Liver (tissue), 8 donors: ENCODE measurements at regions not wholly inside any gene's neighbourhood (a gene's known extent, or its start where the extent isn't known, plus 50 kb on each side); places are given as distances from the start of the nearest gene placed in this dataset.

Experiments
- DNase-seq: peaks from one replicate; pipeline ENCODE4 v3.0.0-alpha.2; 2017; ENCODE audit warnings: low spot score
- H3K27ac ChIP-seq, 2 donors: one replicate each; pipeline ENCODE4 v1.7.0; 2013; ENCODE audit warnings: inconsistent platforms in 2 of 2, low read length in 2 of 2, control low read depth in 1 of 2, low read depth in 1 of 2, mild to moderate bottlenecking in 1 of 2
- H3K27me3 ChIP-seq, 4 donors: one replicate each; pipeline versions ENCODE4 v1.6.1 to v1.7.0; 2013; ENCODE audit warnings: low read length in 3 of 4, inconsistent platforms in 1 of 4, mild to moderate bottlenecking in 1 of 4, moderate library complexity in 1 of 4; ENCODE audit not compliant: control insufficient read depth in 4 of 4, insufficient read depth in 4 of 4
- H3K36me3 ChIP-seq, 4 donors: one replicate each; pipeline versions ENCODE4 v1.6.1 to v1.7.0; 2013; ENCODE audit warnings: low read length in 3 of 4, mild to moderate bottlenecking in 3 of 4, low read depth in 1 of 4, moderate library complexity in 1 of 4; ENCODE audit not compliant: control insufficient read depth in 4 of 4, insufficient read depth in 3 of 4
- H3K4me1 ChIP-seq, 4 donors: one replicate each; pipeline versions ENCODE4 v1.6.1 to v1.7.0; 2013; ENCODE audit warnings: low read length in 3 of 4, mild to moderate bottlenecking in 3 of 4, moderate library complexity in 1 of 4; ENCODE audit not compliant: control insufficient read depth in 4 of 4, insufficient read depth in 4 of 4
- H3K4me3 ChIP-seq, 3 donors: one replicate each; pipeline versions ENCODE4 v1.6.1 to v1.7.0; 2013; ENCODE audit warnings: low read length in 3 of 3, control low read depth in 1 of 3, low read depth in 1 of 3, mild to moderate bottlenecking in 1 of 3
- H3K9ac ChIP-seq, 2 donors: one replicate each; pipeline ENCODE4 v1.7.0; 2013; ENCODE audit warnings: low read length in 2 of 2, mild to moderate bottlenecking in 2 of 2, moderate library complexity in 2 of 2, control low read depth in 1 of 2, low read depth in 1 of 2
- H3K9me3 ChIP-seq, 4 donors: one replicate each; pipeline versions ENCODE4 v1.6.1 to v1.7.0; 2013; ENCODE audit warnings: low read length in 3 of 4; ENCODE audit not compliant: control insufficient read depth in 4 of 4
- ATF3 ChIP-seq: IDR thresholded peaks from 2 replicates; pipeline ENCODE4 v1.6.1; 2016; ENCODE audit warnings: antibody characterized with exemption
- EGR1 ChIP-seq, 2 donors: IDR thresholded peaks; 2 replicates each; pipeline ENCODE4 v1.6.1; 2016 to 2018; ENCODE audit warnings: antibody characterized with exemption in 2 of 2, low read depth in 2 of 2
- FOXA1 ChIP-seq: IDR thresholded peaks from 2 replicates; pipeline ENCODE4 v1.6.1; 2016; ENCODE audit warnings: antibody characterized with exemption
- FOXA2 ChIP-seq: IDR thresholded peaks from 2 replicates; pipeline ENCODE4 v1.6.1; 2016; ENCODE audit warnings: antibody characterized with exemption
- GABPA ChIP-seq, 2 donors: IDR thresholded peaks in 1 of 2; conservative IDR thresholded peaks in 1 of 2; 2 replicates each; pipeline ENCODE4 v1.6.1; 2016; ENCODE audit warnings: antibody characterized with exemption in 2 of 2, mild to moderate bottlenecking in 1 of 2, moderate library complexity in 1 of 2
- RXRA ChIP-seq, 2 donors: IDR thresholded peaks; 2 replicates each; pipeline ENCODE4 v1.6.1; 2017 to 2018; ENCODE audit warnings: antibody characterized with exemption in 2 of 2, mild to moderate bottlenecking in 1 of 2
- SP1 ChIP-seq: IDR thresholded peaks from 2 replicates; pipeline ENCODE4 v1.6.1; 2018; ENCODE audit warnings: antibody characterized with exemption, mild to moderate bottlenecking
- YY1 ChIP-seq: IDR thresholded peaks from 2 replicates; pipeline ENCODE4 v1.6.1; 2016; ENCODE audit warnings: antibody characterized with exemption, mild to moderate bottlenecking
- ZBTB33 ChIP-seq: IDR thresholded peaks from 2 replicates; pipeline ENCODE4 v1.6.1; 2016; ENCODE audit warnings: antibody characterized with exemption
- WGBS: extraction: QIAGEN DNeasy Blood & Tissue Kit; methylation state at CpG from one replicate; pipeline ENCODE4 v1.1.7; 2013; 5-methylcytosine and 5-hydroxymethylcytosine counted together
- TF ChIP-seq, protein P1 (sequence below): IDR thresholded peaks from 2 replicates; pipeline ENCODE4 v1.6.1; 2016; ENCODE audit warnings: antibody characterized with exemption, mild to moderate bottlenecking
- TF ChIP-seq, protein P2 (sequence below): IDR thresholded peaks from 2 replicates; pipeline ENCODE4 v1.6.1; 2016; ENCODE audit warnings: antibody characterized with exemption
- TF ChIP-seq, protein P3 (sequence below): fragments of 150-350 bp; IDR thresholded peaks from 2 replicates; pipeline ENCODE4 v1.5.1; 2017; ENCODE audit warnings: improper control_type of control experiment, low read depth, low read length; ENCODE audit not compliant: missing input control
- donor health status: healthy.
- donor health status: healthy.
- donor health status: healthy.
- donor health status: healthy.
- donor health status: healthy.

GRCh38 chr15:87661454-87662355 lies 594.8 kb downstream of the NTRK3 start (continued):
- TF ChIP-seq RXRA (IDR thresholded peaks at IDR 0.05) = no peak

- Histone ChIP-seq H3K4me3 (no peak overlapping the region), H3K9ac (no peak overlapping the region), H3K27ac (no peak overlapping the region), H3K4me1 (no peaks in the 10 kb centered on the region), H3K9me3 (peaks cover 0 to 3% (median under 1%) of the 10 kb centered on the region in 4 donors), H3K27me3 (no peaks in the 10 kb centered on the region), H3K36me3 (no peaks in the 10 kb centered on the region)
- no peak for DNase-seq
- TF ChIP-seq EGR1 (IDR thresholded peaks at IDR 0.05; ENCODE audit: low read depth in 2 of 2) (no peak), ZBTB33 (no peak), FOXA1 (no peak), GABPA (IDR thresholded peaks at IDR 0.05 in 1 of 2, conservative IDR thresholded peaks at IDR 0.05 in 1 of 2) (no peak), FOXA2 (no peak), SP1 (no peak), YY1 (no peak), ATF3 (no peak)
- TF ChIP-seq, protein P1, sequence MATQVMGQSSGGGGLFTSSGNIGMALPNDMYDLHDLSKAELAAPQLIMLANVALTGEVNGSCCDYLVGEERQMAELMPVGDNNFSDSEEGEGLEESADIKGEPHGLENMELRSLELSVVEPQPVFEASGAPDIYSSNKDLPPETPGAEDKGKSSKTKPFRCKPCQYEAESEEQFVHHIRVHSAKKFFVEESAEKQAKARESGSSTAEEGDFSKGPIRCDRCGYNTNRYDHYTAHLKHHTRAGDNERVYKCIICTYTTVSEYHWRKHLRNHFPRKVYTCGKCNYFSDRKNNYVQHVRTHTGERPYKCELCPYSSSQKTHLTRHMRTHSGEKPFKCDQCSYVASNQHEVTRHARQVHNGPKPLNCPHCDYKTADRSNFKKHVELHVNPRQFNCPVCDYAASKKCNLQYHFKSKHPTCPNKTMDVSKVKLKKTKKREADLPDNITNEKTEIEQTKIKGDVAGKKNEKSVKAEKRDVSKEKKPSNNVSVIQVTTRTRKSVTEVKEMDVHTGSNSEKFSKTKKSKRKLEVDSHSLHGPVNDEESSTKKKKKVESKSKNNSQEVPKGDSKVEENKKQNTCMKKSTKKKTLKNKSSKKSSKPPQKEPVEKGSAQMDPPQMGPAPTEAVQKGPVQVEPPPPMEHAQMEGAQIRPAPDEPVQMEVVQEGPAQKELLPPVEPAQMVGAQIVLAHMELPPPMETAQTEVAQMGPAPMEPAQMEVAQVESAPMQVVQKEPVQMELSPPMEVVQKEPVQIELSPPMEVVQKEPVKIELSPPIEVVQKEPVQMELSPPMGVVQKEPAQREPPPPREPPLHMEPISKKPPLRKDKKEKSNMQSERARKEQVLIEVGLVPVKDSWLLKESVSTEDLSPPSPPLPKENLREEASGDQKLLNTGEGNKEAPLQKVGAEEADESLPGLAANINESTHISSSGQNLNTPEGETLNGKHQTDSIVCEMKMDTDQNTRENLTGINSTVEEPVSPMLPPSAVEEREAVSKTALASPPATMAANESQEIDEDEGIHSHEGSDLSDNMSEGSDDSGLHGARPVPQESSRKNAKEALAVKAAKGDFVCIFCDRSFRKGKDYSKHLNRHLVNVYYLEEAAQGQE = no peak
- TF ChIP-seq, protein P2, sequence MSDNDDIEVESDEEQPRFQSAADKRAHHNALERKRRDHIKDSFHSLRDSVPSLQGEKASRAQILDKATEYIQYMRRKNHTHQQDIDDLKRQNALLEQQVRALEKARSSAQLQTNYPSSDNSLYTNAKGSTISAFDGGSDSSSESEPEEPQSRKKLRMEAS = no peak
- TF ChIP-seq, protein P3, sequence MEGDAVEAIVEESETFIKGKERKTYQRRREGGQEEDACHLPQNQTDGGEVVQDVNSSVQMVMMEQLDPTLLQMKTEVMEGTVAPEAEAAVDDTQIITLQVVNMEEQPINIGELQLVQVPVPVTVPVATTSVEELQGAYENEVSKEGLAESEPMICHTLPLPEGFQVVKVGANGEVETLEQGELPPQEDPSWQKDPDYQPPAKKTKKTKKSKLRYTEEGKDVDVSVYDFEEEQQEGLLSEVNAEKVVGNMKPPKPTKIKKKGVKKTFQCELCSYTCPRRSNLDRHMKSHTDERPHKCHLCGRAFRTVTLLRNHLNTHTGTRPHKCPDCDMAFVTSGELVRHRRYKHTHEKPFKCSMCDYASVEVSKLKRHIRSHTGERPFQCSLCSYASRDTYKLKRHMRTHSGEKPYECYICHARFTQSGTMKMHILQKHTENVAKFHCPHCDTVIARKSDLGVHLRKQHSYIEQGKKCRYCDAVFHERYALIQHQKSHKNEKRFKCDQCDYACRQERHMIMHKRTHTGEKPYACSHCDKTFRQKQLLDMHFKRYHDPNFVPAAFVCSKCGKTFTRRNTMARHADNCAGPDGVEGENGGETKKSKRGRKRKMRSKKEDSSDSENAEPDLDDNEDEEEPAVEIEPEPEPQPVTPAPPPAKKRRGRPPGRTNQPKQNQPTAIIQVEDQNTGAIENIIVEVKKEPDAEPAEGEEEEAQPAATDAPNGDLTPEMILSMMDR = no peak
- WGBS = 77% methylated on average over 2 of the region's 2 CpGs
These were observed 596.0 kb downstream of the NTRK3 start for GRCh38 chr15:87660251-87661129.
